GM12878 (cell line): ENCODE measurements at regions not wholly inside any gene's neighbourhood (a gene's known extent, or its start where the extent isn't known, plus 50 kb on each side); places are given as distances from the start of the nearest gene placed in this dataset.

Experiments used
- ATAC-seq: fragments of 200-7000 bp; cut with Tn5 transposase; 3 replicates; pipeline ENCODE4 v1.9.1; 2020; ENCODE audit warnings: mild to moderate bottlenecking, moderate library complexity
- BruUV-seq: library from RNA; stranded (reverse); fragments of 400-500 nt; replicated peaks from 2 replicates; lab custom pipeline; 2021; lab: Mats Ljungman, UMichigan
- CTCF ChIA-PET: fragments of 300-600 bp; sonication (Branson Sonifier 250); formaldehyde crosslinking; extraction: SDS; loops from one replicate; lab custom pipeline; 2021; ENCODE audit warnings: inconsistent platforms; lab: Yijun Ruan, JAX
- POLR2A ChIA-PET: fragments of 350-600 bp; formaldehyde crosslinking; extraction: SDS; loops from one replicate; lab custom pipeline; 2021; ENCODE audit warnings: inconsistent platforms; lab: Charles Lee
- RAD21 ChIA-PET: fragments of 300-600 bp; sonication (Branson Sonifier 250); formaldehyde crosslinking; loops from one replicate; lab custom pipeline; 2023; ENCODE audit warnings: antibody characterized with exemption; ENCODE audit not compliant: unreplicated experiment; lab: Charles Lee
- SMC1A ChIA-PET: fragments of 300-600 bp; sonication (Branson Sonifier 250); formaldehyde crosslinking; loops from one replicate; lab custom pipeline; 2023; ENCODE audit not compliant: unreplicated experiment, uncharacterized antibody; lab: Charles Lee
- DNase-seq: peaks from one replicate; pipeline ENCODE4 v3.0.0-alpha.2; 2011; ENCODE audit warnings: low read depth, low spot score
- FAIRE-seq: peaks from 3 replicates; lab custom pipeline; 2011; peaks lifted over from hg19 to GRCh38; lab: Jason Lieb, UNC
- H2AFZ ChIP-seq: 2 replicates; pipeline ENCODE4 v1.6.0; 2011; ENCODE audit warnings: low read depth, low read length, control low read depth; ENCODE audit not compliant: control insufficient read depth
- H3K27ac ChIP-seq: 2 replicates; pipeline ENCODE4 v1.5.1; 2011; ENCODE audit warnings: control low read depth; ENCODE audit not compliant: control insufficient read depth, insufficient read depth
- H3K27me3 ChIP-seq, 2 experiments: replicated peaks in 1 of 2; 2 replicates each; pipeline versions ENCODE4 v1.6.0 to v1.6.1; 2011; ENCODE audit warnings: low read length in 1 of 2; ENCODE audit not compliant: control insufficient read depth in 2 of 2, insufficient read depth in 2 of 2
- H3K36me3 ChIP-seq, 2 experiments: 2 replicates each; pipeline ENCODE4 v1.5.1; 2011; ENCODE audit warnings: low read length in 1 of 2; ENCODE audit not compliant: control insufficient read depth in 2 of 2, insufficient read depth in 2 of 2
- H3K4me1 ChIP-seq: 2 replicates; pipeline ENCODE4 v1.6.1; 2011; ENCODE audit warnings: mild to moderate bottlenecking, low read length, moderate library complexity, mixed read lengths; ENCODE audit not compliant: control insufficient read depth, insufficient read depth
- H3K4me2 ChIP-seq: 2 replicates; pipeline ENCODE4 v1.6.0; 2011; ENCODE audit warnings: control low read depth; ENCODE audit not compliant: control insufficient read depth, insufficient read depth
- H3K4me3 ChIP-seq: fragments of 200-600 bp; sonication (generic); 2 replicates; pipeline ENCODE4 v1.5.1; 2016
- H3K79me2 ChIP-seq: 2 replicates; pipeline ENCODE4 v1.6.0; 2011; ENCODE audit warnings: low read length; ENCODE audit not compliant: control insufficient read depth, insufficient read depth
- H3K9ac ChIP-seq: 2 replicates; pipeline ENCODE4 v1.8.0; 2011; ENCODE audit warnings: low read length, control low read depth, mixed read lengths; ENCODE audit not compliant: control insufficient read depth, insufficient read depth
- H3K9me3 ChIP-seq: replicated peaks from 3 replicates; pipeline ENCODE4 v1.5.1; 2011; ENCODE audit warnings: mild to moderate bottlenecking, low read length; ENCODE audit not compliant: control insufficient read depth, insufficient read depth
- H4K20me1 ChIP-seq: 2 replicates; pipeline ENCODE4 v1.6.0; 2011; ENCODE audit not compliant: control insufficient read depth, insufficient read depth
- CEBPB ChIP-seq, 2 experiments: fragments of 150-350 bp in 1 of 2; IDR thresholded peaks; 2 replicates each; pipeline ENCODE4 v1.6.1; 2012 to 2014; ENCODE audit warnings: low read depth in 2 of 2, low read length in 2 of 2, borderline replicate concordance in 1 of 2, inconsistent platforms in 1 of 2
- JUNB ChIP-seq: IDR thresholded peaks from 2 replicates; pipeline ENCODE4 v1.6.1; 2016; ENCODE audit warnings: antibody characterized with exemption, mild to moderate bottlenecking
- MEF2B ChIP-seq: fragments of 450-650 bp; IDR thresholded peaks from 2 replicates; pipeline ENCODE4 v1.6.1; 2018; ENCODE audit warnings: mild to moderate bottlenecking, moderate library complexity; ENCODE audit not compliant: partially characterized antibody, poor library complexity, severe bottlenecking
- PML ChIP-seq: IDR thresholded peaks from 2 replicates; pipeline ENCODE4 v1.6.1; 2012; ENCODE audit warnings: low read length, inconsistent platforms
- RUNX3 ChIP-seq: IDR thresholded peaks from 2 replicates; pipeline ENCODE4 v1.6.1; 2012; ENCODE audit warnings: low read length, inconsistent platforms
- ZNF217 ChIP-seq: fragments of 450-650 bp; IDR thresholded peaks from 2 replicates; pipeline ENCODE4 v1.6.1; 2017; ENCODE audit warnings: antibody characterized with exemption, mild to moderate bottlenecking
- ZZZ3 ChIP-seq: IDR thresholded peaks from 2 replicates; pipeline ENCODE4 v1.6.1; 2011; ENCODE audit warnings: low read depth; ENCODE audit not compliant: control insufficient read depth, insufficient read length
- WGBS: methylation state at CpG from one replicate; pipeline ENCODE4 v1.1.6; 2016; ENCODE audit warnings: low lambda C conversion rate; ENCODE audit not compliant: insufficient replicate concordance, insufficient coverage; ENCODE audit errors: missing lambda C conversion rate; 5-methylcytosine and 5-hydroxymethylcytosine counted together
- in situ Hi-C: fragments of 300-500 bp; cut with MboI; formaldehyde crosslinking; loops from 9 replicates; pipeline ENCODE4 v1.14.3; 2018; ENCODE audit warnings: mixed read lengths
- intact Hi-C: fragments of 100-400 bp; cut with micrococcal nuclease; formaldehyde crosslinking; loops from one replicate; pipeline ENCODE4 v1.14.2; 2022; ENCODE audit not compliant: unreplicated experiment

DNA sequence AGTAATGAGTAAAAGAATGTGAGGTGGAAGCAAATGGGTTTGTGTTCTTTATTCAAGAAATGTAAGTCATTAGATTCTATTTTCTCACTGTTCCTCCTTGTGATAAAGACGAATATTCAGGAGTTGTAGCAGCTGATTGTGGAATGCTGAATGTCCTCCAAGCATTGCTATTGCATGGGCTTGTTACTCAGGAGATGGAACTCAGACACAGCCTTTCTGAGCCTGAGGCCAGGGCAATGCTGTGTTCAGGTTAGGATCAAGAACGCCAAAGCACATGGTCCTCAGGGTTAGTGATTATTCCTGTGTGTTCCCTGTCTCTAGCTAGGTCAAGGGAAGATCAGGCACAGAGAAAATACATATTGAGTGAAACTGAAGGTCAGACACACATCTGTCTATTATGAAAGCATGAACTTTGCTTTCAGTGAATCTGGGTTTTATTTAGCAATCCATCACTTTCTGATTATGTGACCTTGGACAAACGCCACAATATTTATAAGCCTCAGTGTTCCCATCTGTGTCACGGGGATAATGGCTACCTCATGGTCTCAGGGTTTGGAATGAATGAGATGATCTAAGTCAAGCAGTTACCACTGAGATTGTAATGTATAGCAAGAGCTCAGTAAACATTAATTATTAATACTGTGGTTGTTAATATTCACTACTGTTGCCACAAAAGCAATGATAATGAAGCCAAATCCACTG is 426.8 kb upstream of the DYNLRB2 start:
- Histone ChIP-seq H3K9ac (no peak overlapping the region), H2AFZ (no peak overlapping the region), H3K27me3 (no peaks in the 10 kb centered on the region), H3K27ac (no peak overlapping the region), H4K20me1 (no peaks in the 10 kb centered on the region), H3K79me2 (no peaks in the 10 kb centered on the region), H3K4me1 (no peaks in the 10 kb centered on the region), H3K9me3 (no peaks in the 10 kb centered on the region), H3K36me3 (no peaks in the 10 kb centered on the region), H3K4me2 (no peak overlapping the region), H3K4me3 (no peak overlapping the region)
- in situ Hi-C loops (no loop called here), intact Hi-C loops (no loop called here)
- ATAC-seq: no peak
- SMC1A ChIA-PET: no interaction called here
- TF ChIP-seq ZNF217: no peak
- no peak for TF ChIP-seq CEBPB (IDR thresholded peaks at IDR 0.05; ENCODE audit: borderline replicate concordance in 1 of 2, low read depth in 2 of 2, low read length in 2 of 2)
- no peak for TF ChIP-seq RUNX3
- no peak for TF ChIP-seq MEF2B
- TF ChIP-seq JUNB: no peak
- no peak for TF ChIP-seq PML
- CTCF ChIA-PET: no interaction called here
- POLR2A ChIA-PET: no interaction called here
- no peak for DNase-seq
- RAD21 ChIA-PET: no interaction called here
- BruUV-seq: no TSS peak
- 1% methylated on average over 4 of the region's 4 CpGs for WGBS
- no peak for FAIRE-seq

DNA sequence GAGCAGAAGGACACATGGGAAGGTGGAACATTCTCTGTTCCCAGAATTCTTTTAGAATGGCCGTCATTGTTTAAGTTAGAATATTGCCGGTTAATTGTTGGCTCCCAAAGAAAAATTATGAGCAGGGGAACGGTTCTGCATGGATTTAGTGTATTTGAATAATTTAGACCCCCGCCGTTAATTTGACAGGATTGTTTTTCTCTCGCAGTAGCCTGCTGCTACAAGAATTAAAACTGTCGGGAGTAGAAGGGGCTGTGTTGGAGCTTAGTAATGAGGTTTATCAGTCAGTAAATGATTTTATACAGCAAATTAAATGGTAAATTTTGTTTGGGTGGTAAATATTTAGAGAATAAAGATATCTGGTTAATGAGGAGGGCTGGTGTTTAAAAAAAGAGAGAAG is 431.2 kb upstream of the DYNLRB2 start:
- DNase-seq (no peak), FAIRE-seq (no peak), ATAC-seq (no peak)
- ChIA-PET CTCF (no interaction called here), SMC1A (no interaction called here), POLR2A (interaction anchor here (0.6 kb wide), 1 partner anchor 20 kb away, joined by 3 read pairs; no protein-coding TSS in a partner anchor), RAD21 (no interaction called here)
- intact Hi-C loops (no loop called here), in situ Hi-C loops (no loop called here)
- H4K20me1 ChIP-seq: no peaks in the 10 kb centered on the region
- no peak overlapping the region for H3K9ac ChIP-seq
- H3K27ac ChIP-seq: no peak overlapping the region
- no peaks in the 10 kb centered on the region for H3K9me3 ChIP-seq
- no peaks in the 10 kb centered on the region for H3K36me3 ChIP-seq
- 59% methylated on average over 7 of the region's 7 CpGs for WGBS
- no peaks in the 10 kb centered on the region for H3K27me3 ChIP-seq
- no peak overlapping the region for H2AFZ ChIP-seq
- H3K4me1 ChIP-seq: no peaks in the 10 kb centered on the region
- no peak for TF ChIP-seq ZZZ3
- H3K4me3 ChIP-seq: no peak overlapping the region
- no peak overlapping the region for H3K4me2 ChIP-seq
- no peaks in the 10 kb centered on the region for H3K79me2 ChIP-seq
- BruUV-seq: no TSS peak
